GM23248 (cell line): ENCODE measurements at regions not wholly inside any gene's neighbourhood (a gene's known extent, or its start where the extent isn't known, plus 50 kb on each side); places are given as distances from the start of the nearest gene placed in this dataset.

Source experiments
- DNase-seq: peaks from one replicate; pipeline ENCODE4 v3.0.0-alpha.2; 2015
- H2AFZ ChIP-seq: fragments of 200-600 bp; sonication (generic); 2 replicates; pipeline ENCODE4 v1.6.1; 2016; ENCODE audit warnings: antibody characterized with exemption
- H3F3A ChIP-seq: fragments of 200-600 bp; sonication (generic); 2 replicates; pipeline ENCODE4 v1.6.1; 2016; ENCODE audit warnings: mild to moderate bottlenecking, antibody characterized with exemption, mixed run types; ENCODE audit not compliant: insufficient read depth
- H3K27ac ChIP-seq: fragments of 200-600 bp; sonication (generic); 2 replicates; pipeline ENCODE4 v1.5.1; 2016; ENCODE audit warnings: mild to moderate bottlenecking
- H3K27me3 ChIP-seq: fragments of 200-600 bp; sonication (generic); replicated peaks from 2 replicates; pipeline ENCODE4 v1.6.1; 2016; ENCODE audit warnings: mild to moderate bottlenecking; ENCODE audit not compliant: insufficient read depth
- H3K36me3 ChIP-seq: fragments of 200-600 bp; sonication (generic); 2 replicates; pipeline ENCODE4 v1.6.1; 2016; ENCODE audit warnings: low read depth, mild to moderate bottlenecking
- H3K4me1 ChIP-seq: fragments of 200-600 bp; sonication (generic); 2 replicates; pipeline ENCODE4 v1.6.1; 2016; ENCODE audit warnings: mild to moderate bottlenecking; ENCODE audit not compliant: insufficient read depth
- H3K4me2 ChIP-seq: fragments of 200-600 bp; sonication (generic); one replicate; pipeline ENCODE4 v1.6.1; 2016; ENCODE audit warnings: mild to moderate bottlenecking; ENCODE audit not compliant: unreplicated experiment
- H3K4me3 ChIP-seq: fragments of 200-600 bp; sonication (generic); 2 replicates; pipeline ENCODE4 v1.5.1; 2016; ENCODE audit warnings: mild to moderate bottlenecking
- H3K79me2 ChIP-seq: fragments of 200-600 bp; sonication (generic); 2 replicates; pipeline ENCODE4 v1.6.1; 2016; ENCODE audit warnings: mild to moderate bottlenecking; ENCODE audit not compliant: insufficient read depth
- H3K9ac ChIP-seq: fragments of 200-600 bp; sonication (generic); 2 replicates; pipeline ENCODE4 v1.6.1; 2016; ENCODE audit warnings: mild to moderate bottlenecking
- H3K9me2 ChIP-seq: fragments of 200-600 bp; sonication (generic); 2 replicates; pipeline ENCODE4 v1.6.1; 2016; ENCODE audit warnings: mixed run types, mild to moderate bottlenecking, moderate library complexity; ENCODE audit not compliant: insufficient read depth
- H3K9me3 ChIP-seq: fragments of 200-600 bp; sonication (generic); one replicate; pipeline ENCODE4 v1.6.1; 2017; ENCODE audit warnings: low read depth
- H4K20me1 ChIP-seq: fragments of 200-600 bp; sonication (generic); 2 replicates; pipeline ENCODE4 v1.6.0; 2016; ENCODE audit not compliant: insufficient read depth
- EZH2 ChIP-seq: fragments of 200-600 bp; sonication (generic); IDR thresholded peaks from 2 replicates; pipeline ENCODE4 v1.6.1; 2018; ENCODE audit warnings: antibody characterized with exemption, mild to moderate bottlenecking; ENCODE audit not compliant: insufficient read depth, poor library complexity, severe bottlenecking
- EZH2phosphoT487 ChIP-seq: fragments of 200-600 bp; sonication (generic); IDR thresholded peaks from 2 replicates; pipeline ENCODE4 v1.6.1; 2018; ENCODE audit warnings: antibody characterized with exemption, moderate library complexity, mild to moderate bottlenecking, low read depth; ENCODE audit not compliant: insufficient read depth
- WGBS, 2 experiments: methylation state at CpG; one replicate each; pipeline ENCODE4 v1.1.6; 2015 to 2017; ENCODE audit warnings: low lambda C conversion rate in 2 of 2, low coverage in 1 of 2; ENCODE audit errors: missing lambda C conversion rate in 2 of 2; 5-methylcytosine and 5-hydroxymethylcytosine counted together
- in situ Hi-C: fragments of 300-500 bp; cut with MboI; formaldehyde crosslinking; loops from 2 replicates; pipeline ENCODE4 v1.15.0; 2020

DNA sequence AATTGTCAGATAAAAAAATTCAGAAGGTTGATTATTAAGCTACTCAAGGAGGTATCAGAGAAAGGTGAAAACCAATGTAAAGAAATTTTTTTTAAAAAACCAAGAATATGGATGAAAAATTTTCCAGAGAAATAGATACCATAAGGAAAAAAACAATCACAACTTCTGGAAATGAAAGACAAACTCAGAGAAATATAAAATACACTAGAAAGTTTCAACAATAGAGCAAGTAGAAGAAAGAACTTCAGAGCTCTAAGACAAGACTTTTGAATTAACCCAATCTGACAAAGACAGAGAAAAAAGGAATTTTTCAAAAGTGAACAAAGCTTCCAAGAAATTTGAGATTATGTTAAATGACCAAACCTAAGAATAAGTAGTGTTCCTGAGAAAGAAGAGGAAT, 62.9 kb upstream of the TEAD1 start:
- no peaks in the 10 kb centered on the region for H3K27me3 ChIP-seq
- DNase-seq: no peak
- no peaks in the 10 kb centered on the region for H3K79me2 ChIP-seq
- no peak overlapping the region for H3K4me3 ChIP-seq
- no peaks in the 10 kb centered on the region for H3K9me2 ChIP-seq
- no peak overlapping the region for H3K4me2 ChIP-seq
- H3K9me3 ChIP-seq: no peaks in the 10 kb centered on the region
- H2AFZ ChIP-seq: no peak overlapping the region
- no peak overlapping the region for H3K27ac ChIP-seq
- no peak overlapping the region for H3K9ac ChIP-seq
- H3F3A ChIP-seq: peaks cover 12% of the 10 kb centered on the region
- in situ Hi-C loops: no loop called here
- no peaks in the 10 kb centered on the region for H3K36me3 ChIP-seq
- H3K4me1 ChIP-seq: peaks cover 6% of the 10 kb centered on the region; the same call in 1 of the 2 replicates
- H4K20me1 ChIP-seq: no peaks in the 10 kb centered on the region
- TF ChIP-seq EZH2phosphoT487 (no peak), EZH2 (no peak)

DNA sequence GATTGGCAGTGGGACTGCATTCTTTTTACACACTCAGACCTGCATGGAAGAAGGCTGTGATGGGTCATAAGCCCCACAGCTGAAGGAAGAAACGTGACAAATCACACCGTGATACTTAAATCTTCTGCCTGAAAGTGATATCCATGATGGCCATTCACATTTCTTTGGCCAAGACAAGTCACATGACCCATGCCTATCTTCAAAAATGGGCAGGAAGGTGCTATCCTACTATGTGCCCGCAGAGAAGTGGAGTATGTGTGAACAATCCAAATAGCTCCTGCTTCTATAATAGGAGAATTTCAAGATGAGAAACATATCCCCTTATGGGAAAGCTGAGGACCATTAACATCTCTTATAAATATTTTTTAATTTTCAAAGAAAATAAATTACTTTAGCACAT, 56.6 kb upstream of the TEAD1 start:
- Histone ChIP-seq H3K9me3 (no peaks in the 10 kb centered on the region), H3K27ac (no peak overlapping the region), H3K9ac (no peak overlapping the region), H4K20me1 (no peaks in the 10 kb centered on the region), H3K36me3 (no peaks in the 10 kb centered on the region), H2AFZ (no peak overlapping the region), H3F3A (no peaks in the 10 kb centered on the region), H3K4me3 (no peak overlapping the region), H3K4me2 (no peak overlapping the region), H3K9me2 (no peaks in the 10 kb centered on the region), H3K79me2 (no peaks in the 10 kb centered on the region), H3K27me3 (no peaks in the 10 kb centered on the region), H3K4me1 (no peaks in the 10 kb centered on the region)
- no peak for DNase-seq
- 81% methylated on average over 3 of the region's 3 CpGs for WGBS, 2 experiments
- no peak for TF ChIP-seq EZH2
- TF ChIP-seq EZH2phosphoT487: no peak
- in situ Hi-C loops: no loop called here

DNA sequence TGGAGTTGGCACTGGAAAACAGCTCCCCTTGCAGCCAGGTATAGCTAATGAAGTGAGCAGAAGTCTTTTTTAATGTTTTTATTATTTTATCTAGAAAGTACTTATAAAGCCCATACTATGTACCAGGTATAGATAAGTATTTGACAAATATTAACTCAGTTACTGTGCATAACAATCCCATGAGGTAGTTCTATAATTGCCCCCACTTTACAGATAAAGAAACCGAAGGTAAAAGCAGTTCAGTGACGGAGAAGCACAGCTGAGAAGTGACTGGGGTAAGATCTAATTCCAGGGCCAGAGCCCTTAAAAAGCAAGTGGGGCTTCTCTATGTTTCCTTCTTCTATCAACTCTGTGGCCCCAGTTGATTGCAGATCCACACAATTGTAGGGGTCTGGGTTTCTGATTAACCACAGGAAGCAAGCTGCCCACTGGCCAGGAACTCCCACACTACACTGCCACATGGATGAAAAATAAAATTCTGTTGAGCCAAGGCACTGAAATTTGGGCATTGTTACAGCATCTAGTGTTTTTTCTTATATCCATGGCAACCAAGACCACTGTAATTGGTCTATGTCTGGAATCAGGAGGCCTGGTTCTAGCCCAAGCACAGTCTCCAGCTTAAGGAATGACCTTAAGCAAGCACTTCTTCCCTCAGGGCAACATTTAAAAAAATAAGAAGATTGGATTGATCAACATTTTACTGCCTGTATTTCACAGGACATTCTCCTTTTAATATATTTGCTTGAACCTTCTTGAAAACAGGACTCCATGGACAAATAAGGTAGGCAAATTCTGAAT, 55.3 kb upstream of the TEAD1 start:
- no peaks in the 10 kb centered on the region for H3F3A ChIP-seq
- no peak overlapping the region for H2AFZ ChIP-seq
- H4K20me1 ChIP-seq: no peaks in the 10 kb centered on the region
- H3K9me3 ChIP-seq: no peaks in the 10 kb centered on the region
- DNase-seq: peak; percentile 30
- H3K36me3 ChIP-seq: no peaks in the 10 kb centered on the region
- in situ Hi-C loops: no loop called here
- no peaks in the 10 kb centered on the region for H3K27me3 ChIP-seq
- no peak overlapping the region for H3K27ac ChIP-seq
- H3K4me2 ChIP-seq: no peak overlapping the region
- no peaks in the 10 kb centered on the region for H3K4me1 ChIP-seq
- no peak overlapping the region for H3K9ac ChIP-seq
- H3K4me3 ChIP-seq: no peak overlapping the region
- no peak for TF ChIP-seq EZH2
- TF ChIP-seq EZH2phosphoT487: no peak
- H3K9me2 ChIP-seq: no peaks in the 10 kb centered on the region
- H3K79me2 ChIP-seq: no peaks in the 10 kb centered on the region
- 96 to 97% methylated on average over 2 of the region's 2 CpGs for WGBS, 2 experiments

DNA sequence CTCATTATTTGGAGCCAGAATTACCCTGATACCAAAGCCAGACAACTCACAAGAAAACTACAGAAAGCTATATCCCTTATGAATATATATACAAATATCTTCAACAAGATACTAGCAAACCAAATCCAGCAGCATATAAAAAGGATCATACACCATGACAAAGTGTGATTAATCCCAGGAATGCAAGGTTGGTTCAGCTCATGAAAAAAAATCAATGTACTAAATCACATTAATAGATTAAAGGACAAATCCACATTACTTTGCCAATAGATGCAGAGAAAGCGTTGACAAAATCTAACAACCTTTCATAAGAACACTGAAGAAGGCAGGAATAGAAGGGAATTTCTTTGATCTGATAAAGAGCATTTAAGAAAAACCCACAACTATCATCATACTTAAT, 50.4 kb upstream of the TEAD1 start:
- H3K27ac ChIP-seq: no peak overlapping the region
- DNase-seq: peak; percentile 27
- TF ChIP-seq EZH2phosphoT487 (no peak), EZH2 (no peak)
- in situ Hi-C loops: no loop called here
- no peak overlapping the region for H3K4me2 ChIP-seq
- no peak overlapping the region for H3K9ac ChIP-seq
- H3K36me3 ChIP-seq: no peaks in the 10 kb centered on the region
- peaks cover 14% of the 10 kb centered on the region for H3K4me1 ChIP-seq
- no peak overlapping the region for H2AFZ ChIP-seq
- WGBS, 2 experiments: 43 to 53% methylated on average over 1 of the region's 1 CpG
- no peaks in the 10 kb centered on the region for H3K27me3 ChIP-seq
- no peaks in the 10 kb centered on the region for H3K9me2 ChIP-seq
- H3K4me3 ChIP-seq: no peak overlapping the region
- H3F3A ChIP-seq: peaks cover 17% of the 10 kb centered on the region
- H4K20me1 ChIP-seq: no peaks in the 10 kb centered on the region
- no peaks in the 10 kb centered on the region for H3K79me2 ChIP-seq
- H3K9me3 ChIP-seq: no peaks in the 10 kb centered on the region
